ENCODE measurements at regions not wholly inside any gene's neighbourhood (a gene's known extent, or its start where the extent isn't known, plus 50 kb on each side); places are given as distances from the start of the nearest gene placed in this dataset.

DNA sequence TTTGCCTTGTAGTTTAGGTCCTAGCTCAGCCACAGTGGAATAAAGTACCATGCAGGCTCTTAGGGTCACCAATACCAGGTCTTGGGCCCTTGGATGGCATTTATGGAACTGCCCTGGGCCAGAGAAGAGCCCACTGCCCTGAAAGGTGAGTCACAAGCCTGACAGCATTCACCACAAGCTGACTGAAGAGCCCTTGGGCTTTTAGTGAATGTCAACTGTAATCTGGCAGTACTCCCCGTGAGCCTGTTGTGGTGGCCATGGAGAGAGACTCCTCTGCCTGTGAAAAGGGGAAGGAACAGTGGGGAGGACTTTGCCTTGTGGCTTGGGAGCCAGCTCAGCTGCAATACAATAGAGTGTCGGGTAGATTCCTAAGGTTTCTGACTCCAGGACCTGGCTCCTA lies 1389.7 kb downstream of the DSC3 start:
- TF ChIP-seq EZH2phosphoT487 (IDR thresholded peaks at IDR 0.05; ENCODE audit: low read depth, severe bottlenecking, unreplicated experiment) (no peak), EZH2 (IDR thresholded peaks at IDR 0.05; ENCODE audit: borderline replicate concordance) (no peak)
- TF ChIP-seq, protein P1, sequence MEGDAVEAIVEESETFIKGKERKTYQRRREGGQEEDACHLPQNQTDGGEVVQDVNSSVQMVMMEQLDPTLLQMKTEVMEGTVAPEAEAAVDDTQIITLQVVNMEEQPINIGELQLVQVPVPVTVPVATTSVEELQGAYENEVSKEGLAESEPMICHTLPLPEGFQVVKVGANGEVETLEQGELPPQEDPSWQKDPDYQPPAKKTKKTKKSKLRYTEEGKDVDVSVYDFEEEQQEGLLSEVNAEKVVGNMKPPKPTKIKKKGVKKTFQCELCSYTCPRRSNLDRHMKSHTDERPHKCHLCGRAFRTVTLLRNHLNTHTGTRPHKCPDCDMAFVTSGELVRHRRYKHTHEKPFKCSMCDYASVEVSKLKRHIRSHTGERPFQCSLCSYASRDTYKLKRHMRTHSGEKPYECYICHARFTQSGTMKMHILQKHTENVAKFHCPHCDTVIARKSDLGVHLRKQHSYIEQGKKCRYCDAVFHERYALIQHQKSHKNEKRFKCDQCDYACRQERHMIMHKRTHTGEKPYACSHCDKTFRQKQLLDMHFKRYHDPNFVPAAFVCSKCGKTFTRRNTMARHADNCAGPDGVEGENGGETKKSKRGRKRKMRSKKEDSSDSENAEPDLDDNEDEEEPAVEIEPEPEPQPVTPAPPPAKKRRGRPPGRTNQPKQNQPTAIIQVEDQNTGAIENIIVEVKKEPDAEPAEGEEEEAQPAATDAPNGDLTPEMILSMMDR (IDR thresholded peaks at IDR 0.05; ENCODE audit: poor library complexity), result no peak

All from hepatocyte (in vitro differentiated cells).